Hematopoietic multipotent progenitor cell treated with erythropoietin and hydrocortisone succinate and interleukin-3 and kit ligand, for 4 days (in vitro differentiated cells): ENCODE measurements at regions not wholly inside any gene's neighbourhood (a gene's known extent, or its start where the extent isn't known, plus 50 kb on each side); places are given as distances from the start of the nearest gene placed in this dataset.

Experiments
- DNase-seq: peaks from one replicate; pipeline ENCODE4 v3.0.0-alpha.2; 2015

DNA sequence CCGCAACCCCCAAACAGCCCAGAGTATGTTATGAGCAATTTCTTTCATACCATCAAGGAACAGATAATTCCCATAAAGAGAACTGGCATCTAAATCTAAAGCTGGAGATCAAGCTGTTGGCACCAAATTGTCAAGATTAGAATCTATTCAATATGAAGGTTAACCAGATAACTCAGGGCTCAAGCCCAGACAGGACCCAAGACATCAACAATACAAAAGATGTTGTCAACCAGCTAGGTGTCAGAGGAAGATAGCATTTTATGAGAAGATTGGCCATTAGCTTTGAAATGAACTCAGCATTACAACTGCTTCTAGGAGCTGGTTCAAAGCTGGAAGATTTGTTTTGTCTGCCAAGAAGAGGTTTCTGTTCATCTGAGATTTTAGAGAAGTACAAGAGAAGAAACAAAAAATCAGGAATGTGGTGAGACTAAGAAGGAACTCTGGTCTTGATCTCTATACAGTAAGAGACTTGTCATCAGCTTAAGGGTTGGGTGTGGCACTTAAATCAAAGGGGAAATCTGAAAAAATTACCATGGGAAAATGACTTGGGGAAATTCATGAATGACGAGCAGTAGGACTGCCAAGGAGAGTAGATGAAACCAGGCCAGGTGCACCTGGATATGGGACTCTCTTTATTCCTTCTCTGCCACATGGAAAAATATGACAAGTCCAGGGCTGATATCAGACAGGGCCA lies 64.2 kb upstream of the COX10 start:
- no peak for DNase-seq

DNA sequence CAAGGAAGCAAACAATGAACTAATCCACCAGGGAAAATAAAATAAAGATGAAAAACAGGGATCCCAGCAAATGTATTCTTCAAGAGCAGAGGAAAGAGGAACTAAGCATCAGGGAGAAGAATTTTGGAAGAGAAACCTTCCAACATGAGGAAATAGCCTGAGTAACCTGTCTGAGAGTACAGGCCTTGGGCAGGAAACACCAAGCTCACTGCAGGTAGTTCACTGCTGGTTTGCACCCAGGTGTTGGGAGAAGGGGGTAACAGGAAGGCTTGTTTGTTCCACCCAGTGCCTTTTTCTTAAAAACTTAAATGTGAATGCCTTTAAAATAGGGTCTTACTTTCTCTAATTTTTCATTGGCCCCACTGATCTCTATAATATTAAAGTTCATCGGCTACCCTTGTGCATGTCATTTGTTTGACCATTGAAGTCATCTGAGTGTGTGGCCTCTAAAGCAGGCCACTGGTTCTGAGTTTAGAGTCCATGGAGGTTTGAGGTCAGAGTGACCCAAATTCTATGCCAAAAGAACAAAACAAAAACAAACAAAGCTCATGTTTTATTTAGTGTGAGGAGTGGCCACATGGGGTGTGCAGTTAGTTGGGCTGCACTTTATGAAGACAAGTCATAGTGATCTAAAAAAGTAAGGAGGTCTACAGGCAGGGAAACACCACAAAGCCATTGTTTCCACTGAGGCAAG lies 62.9 kb upstream of the COX10 start:
- DNase-seq = no peak

DNA sequence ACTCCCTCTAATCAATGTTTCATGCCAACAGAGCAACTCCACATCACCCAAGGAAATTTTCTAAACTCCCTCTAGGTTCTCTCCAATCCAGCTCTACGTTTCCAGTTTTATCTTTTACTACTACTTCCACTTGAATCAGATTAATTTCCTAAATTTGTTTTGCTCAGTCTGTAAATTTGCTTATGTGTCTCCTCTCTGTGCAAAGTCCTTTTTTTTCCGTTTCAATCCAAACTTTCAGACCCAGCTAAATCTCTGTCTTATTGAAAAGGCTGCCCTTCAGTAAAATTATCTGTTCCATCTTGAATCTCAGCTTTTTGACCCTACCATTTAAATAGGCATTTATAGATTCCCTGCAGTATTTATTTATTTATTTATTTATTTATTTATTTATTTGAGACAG lies 61.4 kb upstream of the COX10 start:
- DNase-seq = no peak

DNA sequence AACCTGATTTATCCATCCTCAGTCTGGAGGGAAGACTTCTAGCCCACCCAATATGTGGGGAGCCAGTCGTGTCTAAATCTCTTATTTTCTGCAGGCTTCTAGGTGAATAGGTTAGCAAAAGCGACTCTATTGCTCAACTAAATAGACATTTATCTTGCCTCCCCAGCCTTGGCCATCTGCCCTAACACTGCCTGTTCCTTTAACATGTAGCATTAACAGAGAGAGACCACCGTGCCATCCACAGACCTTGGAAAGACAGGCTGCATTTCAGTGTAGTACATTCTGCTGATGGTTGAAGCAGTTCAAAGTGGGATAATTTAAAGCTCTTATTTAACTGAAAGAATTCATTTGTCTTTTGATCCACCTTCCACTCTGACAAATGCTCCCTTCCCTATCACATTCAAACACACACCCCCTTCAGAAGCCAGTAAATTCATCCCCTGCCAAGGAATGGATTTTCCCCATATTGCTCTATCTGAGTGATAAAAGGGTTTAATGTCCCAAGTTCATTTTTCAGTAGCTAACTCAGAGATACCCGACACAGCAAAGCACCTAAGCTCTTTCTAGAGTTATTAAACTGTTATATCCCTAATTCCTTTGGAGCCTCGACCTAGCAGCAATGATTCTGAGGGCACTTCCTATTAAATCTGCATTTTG lies 58.1 kb upstream of the COX10 start:
- no peak for DNase-seq

DNA sequence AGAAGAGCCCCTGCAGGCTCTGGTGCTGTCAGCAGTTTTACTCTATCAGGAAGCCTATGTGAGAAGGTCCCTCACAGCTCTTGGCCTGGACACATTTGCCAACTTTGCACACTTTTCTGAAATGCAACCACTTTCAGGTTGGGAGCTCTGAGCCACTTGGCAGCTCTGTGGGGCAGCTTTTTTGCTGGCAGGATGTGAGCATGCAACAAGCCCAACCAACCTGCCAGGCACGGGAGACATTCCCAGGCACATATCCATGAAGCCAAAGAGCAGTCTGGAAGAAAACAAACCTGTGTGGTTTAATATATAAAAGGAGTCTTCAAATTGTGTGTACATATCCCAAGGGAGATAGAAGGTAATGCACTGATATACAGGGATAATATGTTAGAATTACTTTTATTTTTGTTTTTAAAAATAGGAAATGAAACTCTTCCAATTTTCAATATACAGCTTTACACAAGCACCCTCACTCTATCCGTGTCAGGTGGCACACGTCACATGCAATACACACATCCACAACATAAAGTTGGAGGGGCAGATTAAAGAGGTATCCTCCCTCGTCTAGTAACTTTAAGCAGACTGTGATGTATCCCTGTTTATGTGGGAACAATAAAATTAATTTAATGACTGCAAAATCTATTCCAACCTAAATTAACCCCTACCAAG lies 57.4 kb upstream of the COX10 start:
- DNase-seq = no peak

DNA sequence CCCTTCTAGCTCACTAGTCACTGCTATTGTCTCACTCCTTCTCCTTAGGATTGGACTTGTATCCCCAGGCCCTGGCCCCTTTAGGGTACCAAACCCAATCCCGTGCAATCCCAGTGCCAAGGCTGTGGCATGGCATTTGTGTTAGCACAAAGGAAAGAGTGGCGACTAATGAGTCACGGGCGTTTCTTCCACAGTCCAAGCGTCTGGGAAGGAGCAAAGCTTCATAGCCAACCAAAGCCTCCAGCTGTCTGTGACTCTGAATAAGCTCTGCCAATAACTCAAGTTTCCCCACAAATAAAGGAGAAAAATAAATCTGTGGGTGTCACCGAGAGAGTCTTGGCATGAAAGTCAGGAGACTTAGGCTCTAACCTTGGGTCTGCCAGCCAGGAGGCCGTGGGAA lies 54.6 kb upstream of the COX10 start:
- DNase-seq = no peak

DNA sequence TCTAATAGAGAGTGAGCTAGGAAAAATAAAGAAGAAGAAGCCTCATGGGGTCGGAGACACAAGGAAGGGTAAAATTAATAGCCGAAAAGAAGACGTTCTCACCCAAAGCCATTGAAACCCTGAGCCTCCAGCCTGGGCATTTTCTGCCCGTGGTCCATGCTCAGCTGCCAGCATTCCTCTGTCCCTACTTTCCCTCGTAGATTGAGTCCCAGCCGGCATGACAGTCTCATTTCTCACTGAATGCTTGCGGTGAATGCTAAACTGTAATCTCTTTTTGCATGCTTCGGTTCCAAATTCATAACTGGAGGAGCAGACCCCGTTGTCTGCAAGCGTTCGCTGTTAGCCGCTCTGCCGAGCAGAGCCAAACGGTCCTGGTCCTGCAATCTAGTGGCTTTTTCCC lies 54.0 kb upstream of the COX10 start:
- no peak for DNase-seq

DNA sequence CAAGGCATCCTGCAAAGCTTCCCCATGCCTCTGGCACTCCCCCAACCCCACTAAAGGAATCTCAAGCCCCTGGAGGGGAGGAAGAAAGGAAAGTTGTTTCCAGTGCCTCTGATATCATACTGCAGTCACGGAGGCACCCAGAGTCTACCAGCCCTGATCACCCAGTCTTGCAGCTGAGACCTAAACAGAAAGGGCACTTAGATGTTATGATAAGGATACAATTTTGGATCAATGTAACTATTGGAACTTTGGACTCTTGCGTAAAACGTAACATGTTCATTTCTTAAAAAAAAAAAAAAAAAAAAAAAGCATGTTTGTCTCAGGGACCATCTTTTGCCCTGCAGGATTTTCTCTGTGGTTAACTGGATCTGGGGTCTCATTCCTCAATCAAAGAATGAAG lies 52.4 kb upstream of the COX10 start:
- no peak for DNase-seq

DNA sequence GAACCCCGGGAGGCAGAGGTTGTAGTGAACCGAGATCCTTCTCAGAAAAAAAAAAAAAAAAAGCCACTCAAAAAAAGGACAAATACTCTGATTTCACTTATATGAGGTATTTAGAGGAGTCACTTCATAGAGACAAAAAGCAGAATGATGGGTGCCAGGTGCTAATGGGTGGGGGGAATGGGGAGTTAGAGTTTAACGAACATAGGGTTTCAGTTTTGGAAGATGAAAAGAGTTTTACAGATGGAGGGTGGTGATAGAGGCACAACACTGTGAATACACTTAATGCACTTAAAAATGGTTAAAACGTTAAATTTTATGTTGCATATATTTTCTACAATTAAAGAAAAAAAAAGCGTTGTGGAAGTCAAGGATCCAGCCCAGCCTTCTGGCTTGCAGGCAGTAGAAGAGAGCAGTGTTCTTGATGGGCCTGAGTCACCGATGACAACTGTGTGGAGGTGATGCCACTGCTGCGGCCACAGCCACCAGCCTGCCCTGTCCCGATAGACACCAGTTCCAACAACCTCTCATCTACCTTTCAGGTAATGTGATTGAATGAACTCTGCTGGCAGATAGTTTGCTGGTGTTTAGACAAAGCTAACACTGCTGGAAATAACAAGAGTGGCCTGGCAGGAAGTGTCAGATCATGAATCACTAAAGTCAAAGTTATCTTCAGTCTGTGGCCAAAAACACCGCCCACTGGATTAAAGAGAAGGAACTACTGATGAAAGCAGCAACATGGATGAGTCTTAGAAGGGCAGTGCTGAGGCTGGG lies 49.9 kb upstream of the COX10 start:
- peak; percentile 75 for DNase-seq
